ENCODE measurements at regions not wholly inside any gene's neighbourhood (a gene's known extent, or its start where the extent isn't known, plus 50 kb on each side); places are given as distances from the start of the nearest gene placed in this dataset.

DNA sequence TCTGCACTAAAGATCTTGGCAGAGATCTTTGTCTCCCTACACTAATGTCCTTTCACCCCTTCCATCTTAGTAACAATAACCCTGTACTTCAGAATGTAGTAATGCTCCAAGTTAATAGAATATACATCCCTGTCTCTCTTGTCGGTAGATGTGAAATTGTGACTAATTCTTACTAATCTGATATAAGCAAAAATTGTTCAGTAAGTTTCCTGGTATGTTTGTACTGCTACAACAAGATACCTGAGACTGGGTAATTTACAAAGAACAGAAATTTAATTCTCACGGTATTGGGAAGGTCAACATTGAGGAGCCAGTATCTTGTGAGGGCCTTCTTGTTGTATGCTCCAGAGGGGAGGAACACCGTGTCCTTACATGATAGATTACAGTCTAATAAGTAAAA is 1686.6 kb upstream of the CDH9 start:
- TF ChIP-seq ZNF331 (CRISPR knock-in tag; IDR thresholded peaks at IDR 0.05; ENCODE audit: low read depth) (no peak), JUNB (IDR thresholded peaks at IDR 0.05; ENCODE audit: unreplicated experiment) (no peak), ETS1 (IDR thresholded peaks at IDR 0.05) (no peak), NANOG (IDR thresholded peaks at IDR 0.05; ENCODE audit: borderline replicate concordance) (no peak), POLR2AphosphoS5 (IDR thresholded peaks at IDR 0.05; ENCODE audit: low read depth) (no peak), STAT1 (IDR thresholded peaks at IDR 0.05; ENCODE audit: unreplicated experiment) (no peak), EZH2 (IDR thresholded peaks at IDR 0.05; ENCODE audit: low read depth, unreplicated experiment) (no peak), CREB1 (CRISPR knock-in tag; IDR thresholded peaks at IDR 0.05; ENCODE audit: low read depth) (no peak), CTCF (conservative IDR thresholded peaks at IDR 0.05; ENCODE audit: low read depth in 2 of 2) (no peak)
- Histone ChIP-seq H3K36me3 (ENCODE audit: insufficient read depth) (no peaks in the 10 kb centered on the region), H3K27ac (ENCODE audit: low read depth) (no peak overlapping the region)

DNA sequence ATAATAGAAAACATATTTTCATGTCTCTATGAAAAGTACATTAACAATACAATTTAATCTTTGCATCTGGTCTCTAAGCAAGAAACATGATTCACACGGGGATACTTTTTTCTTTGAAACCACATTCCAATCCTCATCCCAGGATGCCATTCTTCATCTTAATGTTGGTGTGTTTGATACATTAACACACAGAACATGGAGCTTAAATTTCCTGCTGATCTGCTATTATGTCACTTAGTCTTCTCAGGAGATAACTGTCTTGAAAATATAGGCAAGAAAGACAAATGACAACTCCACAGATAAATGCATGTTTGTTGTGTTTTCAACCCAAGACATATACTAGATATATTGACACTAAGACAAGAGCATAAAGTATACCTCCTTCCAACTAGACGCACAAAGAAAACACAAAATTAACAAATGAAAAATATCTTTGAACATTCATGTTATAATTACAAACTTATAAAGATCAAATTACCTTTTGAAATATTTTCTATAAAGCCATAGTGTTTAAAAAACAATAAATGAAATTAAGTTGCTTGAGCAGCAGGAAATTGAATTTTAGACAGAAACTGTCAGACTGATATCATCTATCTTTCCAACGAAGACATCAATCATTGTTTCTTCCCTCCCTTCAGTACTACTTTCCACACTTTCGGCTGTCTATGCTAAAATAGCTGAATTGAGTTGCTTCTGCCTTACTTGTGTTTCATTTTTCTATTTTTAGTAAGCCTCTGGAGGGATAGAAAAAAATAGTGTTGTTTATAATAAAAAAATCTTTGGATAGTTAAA is 1676.7 kb upstream of the CDH9 start:
- no peak overlapping the region for H3K4me3 Mint-ChIP-seq
- no peak overlapping the region for H3K27ac Mint-ChIP-seq
- TF ChIP-seq NANOG (IDR thresholded peaks at IDR 0.05; ENCODE audit: borderline replicate concordance) (no peak), ZNF114 (CRISPR knock-in tag; IDR thresholded peaks at IDR 0.05) (no peak), STAT1 (IDR thresholded peaks at IDR 0.05; ENCODE audit: unreplicated experiment) (no peak), ZNF331 (CRISPR knock-in tag; IDR thresholded peaks at IDR 0.05; ENCODE audit: low read depth) (no peak), ETS1 (IDR thresholded peaks at IDR 0.05) (no peak)
- TF ChIP-seq, protein P1, sequence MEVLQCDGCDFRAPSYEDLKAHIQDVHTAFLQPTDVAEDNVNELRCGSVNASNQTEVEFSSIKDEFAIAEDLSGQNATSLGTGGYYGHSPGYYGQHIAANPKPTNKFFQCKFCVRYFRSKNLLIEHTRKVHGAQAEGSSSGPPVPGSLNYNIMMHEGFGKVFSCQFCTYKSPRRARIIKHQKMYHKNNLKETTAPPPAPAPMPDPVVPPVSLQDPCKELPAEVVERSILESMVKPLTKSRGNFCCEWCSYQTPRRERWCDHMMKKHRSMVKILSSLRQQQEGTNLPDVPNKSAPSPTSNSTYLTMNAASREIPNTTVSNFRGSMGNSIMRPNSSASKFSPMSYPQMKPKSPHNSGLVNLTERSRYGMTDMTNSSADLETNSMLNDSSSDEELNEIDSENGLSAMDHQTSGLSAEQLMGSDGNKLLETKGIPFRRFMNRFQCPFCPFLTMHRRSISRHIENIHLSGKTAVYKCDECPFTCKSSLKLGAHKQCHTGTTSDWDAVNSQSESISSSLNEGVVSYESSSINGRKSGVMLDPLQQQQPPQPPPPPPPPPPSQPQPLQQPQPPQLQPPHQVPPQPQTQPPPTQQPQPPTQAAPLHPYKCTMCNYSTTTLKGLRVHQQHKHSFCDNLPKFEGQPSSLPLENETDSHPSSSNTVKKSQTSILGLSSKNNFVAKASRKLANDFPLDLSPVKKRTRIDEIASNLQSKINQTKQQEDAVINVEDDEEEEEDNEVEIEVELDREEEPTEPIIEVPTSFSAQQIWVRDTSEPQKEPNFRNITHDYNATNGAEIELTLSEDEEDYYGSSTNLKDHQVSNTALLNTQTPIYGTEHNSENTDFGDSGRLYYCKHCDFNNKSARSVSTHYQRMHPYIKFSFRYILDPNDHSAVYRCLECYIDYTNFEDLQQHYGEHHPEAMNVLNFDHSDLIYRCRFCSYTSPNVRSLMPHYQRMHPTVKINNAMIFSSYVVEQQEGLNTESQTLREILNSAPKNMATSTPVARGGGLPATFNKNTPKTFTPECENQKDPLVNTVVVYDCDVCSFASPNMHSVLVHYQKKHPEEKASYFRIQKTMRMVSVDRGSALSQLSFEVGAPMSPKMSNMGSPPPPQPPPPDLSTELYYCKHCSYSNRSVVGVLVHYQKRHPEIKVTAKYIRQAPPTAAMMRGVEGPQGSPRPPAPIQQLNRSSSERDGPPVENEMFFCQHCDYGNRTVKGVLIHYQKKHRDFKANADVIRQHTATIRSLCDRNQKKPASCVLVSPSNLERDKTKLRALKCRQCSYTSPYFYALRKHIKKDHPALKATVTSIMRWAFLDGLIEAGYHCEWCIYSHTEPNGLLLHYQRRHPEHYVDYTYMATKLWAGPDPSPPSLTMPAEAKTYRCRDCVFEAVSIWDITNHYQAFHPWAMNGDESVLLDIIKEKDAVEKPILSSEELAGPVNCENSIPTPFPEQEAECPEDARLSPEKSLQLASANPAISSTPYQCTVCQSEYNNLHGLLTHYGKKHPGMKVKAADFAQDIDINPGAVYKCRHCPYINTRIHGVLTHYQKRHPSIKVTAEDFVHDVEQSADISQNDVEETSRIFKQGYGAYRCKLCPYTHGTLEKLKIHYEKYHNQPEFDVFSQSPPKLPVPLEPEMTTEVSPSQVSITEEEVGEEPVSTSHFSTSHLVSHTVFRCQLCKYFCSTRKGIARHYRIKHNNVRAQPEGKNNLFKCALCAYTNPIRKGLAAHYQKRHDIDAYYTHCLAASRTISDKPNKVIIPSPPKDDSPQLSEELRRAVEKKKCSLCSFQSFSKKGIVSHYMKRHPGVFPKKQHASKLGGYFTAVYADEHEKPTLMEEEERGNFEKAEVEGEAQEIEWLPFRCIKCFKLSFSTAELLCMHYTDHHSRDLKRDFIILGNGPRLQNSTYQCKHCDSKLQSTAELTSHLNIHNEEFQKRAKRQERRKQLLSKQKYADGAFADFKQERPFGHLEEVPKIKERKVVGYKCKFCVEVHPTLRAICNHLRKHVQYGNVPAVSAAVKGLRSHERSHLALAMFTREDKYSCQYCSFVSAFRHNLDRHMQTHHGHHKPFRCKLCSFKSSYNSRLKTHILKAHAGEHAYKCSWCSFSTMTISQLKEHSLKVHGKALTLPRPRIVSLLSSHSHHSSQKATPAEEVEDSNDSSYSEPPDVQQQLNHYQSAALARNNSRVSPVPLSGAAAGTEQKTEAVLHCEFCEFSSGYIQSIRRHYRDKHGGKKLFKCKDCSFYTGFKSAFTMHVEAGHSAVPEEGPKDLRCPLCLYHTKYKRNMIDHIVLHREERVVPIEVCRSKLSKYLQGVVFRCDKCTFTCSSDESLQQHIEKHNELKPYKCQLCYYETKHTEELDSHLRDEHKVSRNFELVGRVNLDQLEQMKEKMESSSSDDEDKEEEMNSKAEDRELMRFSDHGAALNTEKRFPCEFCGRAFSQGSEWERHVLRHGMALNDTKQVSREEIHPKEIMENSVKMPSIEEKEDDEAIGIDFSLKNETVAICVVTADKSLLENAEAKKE (CRISPR knock-in tag; IDR thresholded peaks at IDR 0.05) = no peak

More for the DNA sequence above, 1686.6 kb upstream of the CDH9 start:
- Histone ChIP-seq H3F3A (replicated peaks; ENCODE audit: low read depth) (no peaks in the 10 kb centered on the region), H3K4me2 (no peak overlapping the region), H3K4me3 (no peak overlapping the region), H3K79me2 (replicated peaks; ENCODE audit: insufficient read depth) (no peaks in the 10 kb centered on the region), H4K20me1 (replicated peaks; ENCODE audit: insufficient read depth) (no peaks in the 10 kb centered on the region), H2AFZ (no peak overlapping the region), H3K4me1 (ENCODE audit: insufficient read depth) (no peaks in the 10 kb centered on the region), H3K9me2 (ENCODE audit: insufficient read depth) (no peaks in the 10 kb centered on the region), H3K27me3 (ENCODE audit: insufficient read depth) (no peaks in the 10 kb centered on the region)
- no peak overlapping the region for H3K4me3 Mint-ChIP-seq
- H3K4me1 Mint-ChIP-seq = no peaks in the 10 kb centered on the region
- no peak for DNase-seq (ENCODE audit: low spot score)
- H3K27ac Mint-ChIP-seq = no peak overlapping the region
- no peak for ATAC-seq
- H3K36me3 Mint-ChIP-seq (ENCODE audit: low read depth) = no peaks in the 10 kb centered on the region
- H3K9me3 Mint-ChIP-seq = no peaks in the 10 kb centered on the region
- H3K27me3 Mint-ChIP-seq (ENCODE audit: insufficient read depth, low read depth, poor library complexity) = no peaks in the 10 kb centered on the region

More for the DNA sequence above, 1676.7 kb upstream of the CDH9 start:
- no peak overlapping the region for H3K27ac ChIP-seq (ENCODE audit: low read depth)
- DNase-seq (ENCODE audit: low spot score) = no peak
- H3F3A ChIP-seq (replicated peaks; ENCODE audit: low read depth) = no peaks in the 10 kb centered on the region
- no peak overlapping the region for H2AFZ ChIP-seq
- Mint-ChIP-seq H3K4me1 (no peaks in the 10 kb centered on the region), H3K9me3 (no peaks in the 10 kb centered on the region), H3K27me3 (ENCODE audit: insufficient read depth, low read depth, poor library complexity) (no peaks in the 10 kb centered on the region), H3K36me3 (ENCODE audit: low read depth) (no peaks in the 10 kb centered on the region)
- H3K36me3 ChIP-seq (ENCODE audit: insufficient read depth) = no peaks in the 10 kb centered on the region
- H4K20me1 ChIP-seq (replicated peaks; ENCODE audit: insufficient read depth) = no peaks in the 10 kb centered on the region
- no peaks in the 10 kb centered on the region for H3K4me1 ChIP-seq (ENCODE audit: insufficient read depth)
- no peak for ATAC-seq
- no peaks in the 10 kb centered on the region for H3K79me2 ChIP-seq (replicated peaks; ENCODE audit: insufficient read depth)
- H3K9me2 ChIP-seq (ENCODE audit: insufficient read depth) = no peaks in the 10 kb centered on the region
- no peak overlapping the region for H3K4me2 ChIP-seq
- no peaks in the 10 kb centered on the region for H3K27me3 ChIP-seq (ENCODE audit: insufficient read depth)
- no peak overlapping the region for H3K4me3 ChIP-seq

Measured in GM23338 (cell line).